BE2C (cell line): ENCODE measurements at regions not wholly inside any gene's neighbourhood (a gene's known extent, or its start where the extent isn't known, plus 50 kb on each side); places are given as distances from the start of the nearest gene placed in this dataset.
"Not testable (repeated sequence)": the region's sequence is repeated elsewhere in the genome, so short reads cannot be mapped to it uniquely, and the experiment has no call there.

Source experiments
- DNase-seq: peaks from one replicate; pipeline ENCODE4 v3.0.0-alpha.2; 2020
- H3K27me3 ChIP-seq: fragments of 250-450 bp; sonication (Bioruptor Pico); 2 replicates; pipeline ENCODE4 v1.5.1; 2020; ENCODE audit warnings: mild to moderate bottlenecking
- H3K36me3 ChIP-seq: fragments of 250-450 bp; sonication (Bioruptor Pico); 2 replicates; pipeline ENCODE4 v1.5.1; 2020; ENCODE audit warnings: mild to moderate bottlenecking
- H3K4me1 ChIP-seq: fragments of 250-450 bp; sonication (Bioruptor Pico); 2 replicates; pipeline ENCODE4 v1.5.1; 2020
- H3K4me3 ChIP-seq: 2 replicates; pipeline ENCODE4 v1.5.1; 2011; ENCODE audit warnings: low read depth, low read length
- H3K9me3 ChIP-seq: fragments of 250-450 bp; sonication (Bioruptor Pico); 2 replicates; pipeline ENCODE4 v1.5.1; 2020
- TF ChIP-seq, protein P1 (sequence below): IDR thresholded peaks from 2 replicates; pipeline ENCODE4 v1.5.1; 2012; ENCODE audit warnings: mild to moderate bottlenecking, low read depth, low read length

GRCh38 chr19:28685802-28686201, 527.1 kb downstream of the UQCRFS1 start:
- DNase-seq = no peak
- no peaks in the 10 kb centered on the region for H3K27me3 ChIP-seq
- TF ChIP-seq, protein P1, sequence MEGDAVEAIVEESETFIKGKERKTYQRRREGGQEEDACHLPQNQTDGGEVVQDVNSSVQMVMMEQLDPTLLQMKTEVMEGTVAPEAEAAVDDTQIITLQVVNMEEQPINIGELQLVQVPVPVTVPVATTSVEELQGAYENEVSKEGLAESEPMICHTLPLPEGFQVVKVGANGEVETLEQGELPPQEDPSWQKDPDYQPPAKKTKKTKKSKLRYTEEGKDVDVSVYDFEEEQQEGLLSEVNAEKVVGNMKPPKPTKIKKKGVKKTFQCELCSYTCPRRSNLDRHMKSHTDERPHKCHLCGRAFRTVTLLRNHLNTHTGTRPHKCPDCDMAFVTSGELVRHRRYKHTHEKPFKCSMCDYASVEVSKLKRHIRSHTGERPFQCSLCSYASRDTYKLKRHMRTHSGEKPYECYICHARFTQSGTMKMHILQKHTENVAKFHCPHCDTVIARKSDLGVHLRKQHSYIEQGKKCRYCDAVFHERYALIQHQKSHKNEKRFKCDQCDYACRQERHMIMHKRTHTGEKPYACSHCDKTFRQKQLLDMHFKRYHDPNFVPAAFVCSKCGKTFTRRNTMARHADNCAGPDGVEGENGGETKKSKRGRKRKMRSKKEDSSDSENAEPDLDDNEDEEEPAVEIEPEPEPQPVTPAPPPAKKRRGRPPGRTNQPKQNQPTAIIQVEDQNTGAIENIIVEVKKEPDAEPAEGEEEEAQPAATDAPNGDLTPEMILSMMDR = no peak
- H3K9me3 ChIP-seq = no peaks in the 10 kb centered on the region; the same call in 1 of the 2 replicates
- H3K4me3 ChIP-seq = no peak overlapping the region
- H3K4me1 ChIP-seq = no peaks in the 10 kb centered on the region
- H3K36me3 ChIP-seq = no peaks in the 10 kb centered on the region

DNA sequence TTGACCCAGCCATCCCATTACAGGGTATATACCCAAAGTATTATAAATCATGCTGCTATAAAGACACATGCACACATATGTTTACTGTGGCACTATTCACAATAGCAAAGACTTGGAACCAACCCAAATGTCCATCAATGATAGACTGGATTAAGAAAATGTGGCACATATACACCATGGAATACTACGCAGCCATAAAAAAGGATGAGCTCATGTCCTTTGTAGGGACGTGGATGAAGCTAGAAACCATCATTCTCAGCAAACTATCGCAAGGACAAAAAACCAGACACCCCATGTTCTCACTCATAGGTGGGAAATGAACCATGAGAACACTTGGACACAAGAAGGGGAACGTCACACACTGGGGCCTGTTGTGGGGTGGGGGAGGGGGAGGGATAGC, 527.9 kb downstream of the UQCRFS1 start:
- H3K27me3 ChIP-seq, H3K4me1 ChIP-seq, H3K4me3 ChIP-seq, H3K36me3 ChIP-seq, DNase-seq, H3K9me3 ChIP-seq: not testable (repeated sequence)

DNA sequence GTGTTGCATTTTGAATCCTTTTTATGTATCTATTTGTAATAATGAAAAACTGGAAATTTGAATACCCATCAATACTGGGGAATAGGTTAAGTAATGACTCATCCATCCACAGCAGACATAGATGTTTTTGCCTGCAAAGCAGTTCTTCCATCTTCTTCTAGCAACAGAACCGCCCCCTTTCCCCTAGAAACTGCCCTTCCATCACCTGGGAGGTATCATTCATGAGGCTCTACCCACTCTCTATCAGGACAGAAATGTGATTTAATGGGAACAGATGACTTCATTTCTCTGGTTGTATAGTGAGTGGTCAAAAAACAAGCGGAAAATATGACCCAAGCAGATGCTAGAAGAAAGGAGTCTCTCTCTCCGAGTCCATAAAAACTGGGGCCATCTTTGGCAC, 532.8 kb downstream of the UQCRFS1 start:
- Histone ChIP-seq H3K27me3 (no peaks in the 10 kb centered on the region), H3K9me3 (no peaks in the 10 kb centered on the region; the same call in 1 of the 2 replicates)

GRCh38 chr19:28670836-28671235, 542.1 kb downstream of the UQCRFS1 start:
- H3K4me3 ChIP-seq = no peak overlapping the region
- H3K27me3 ChIP-seq = no peaks in the 10 kb centered on the region
- DNase-seq = no peak
- TF ChIP-seq, protein P1 = no peak
- H3K9me3 ChIP-seq = no peaks in the 10 kb centered on the region; the same call in none of the 2 replicates
- no peaks in the 10 kb centered on the region for H3K4me1 ChIP-seq
- H3K36me3 ChIP-seq = no peaks in the 10 kb centered on the region

More for the DNA sequence above, 532.8 kb downstream of the UQCRFS1 start:
- Histone ChIP-seq H3K36me3 (no peaks in the 10 kb centered on the region), H3K4me1 (no peaks in the 10 kb centered on the region), H3K4me3 (no peak overlapping the region)
- DNase-seq = no peak
- TF ChIP-seq, protein P1 = no peak

DNA sequence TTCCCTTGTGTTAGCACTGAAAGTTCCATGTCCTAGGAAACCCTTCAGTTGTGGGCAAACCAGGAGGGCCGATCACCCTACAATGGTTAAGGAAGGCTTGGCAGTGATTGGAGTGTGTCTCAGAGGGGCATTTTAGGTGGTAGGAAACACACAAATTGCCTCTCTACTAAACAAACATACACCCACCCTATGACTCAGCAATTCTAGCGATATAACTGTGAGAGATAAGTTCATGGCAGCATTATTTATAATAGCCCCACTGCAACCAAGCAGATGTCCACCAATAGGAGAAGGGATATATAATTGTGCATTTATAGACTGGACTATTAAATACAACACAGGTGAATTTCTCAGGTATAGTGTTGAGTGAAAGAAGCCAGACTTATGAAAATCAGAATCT, 543.1 kb downstream of the UQCRFS1 start:
- H3K4me1 ChIP-seq = no peaks in the 10 kb centered on the region
- no peak overlapping the region for H3K4me3 ChIP-seq
- TF ChIP-seq, protein P1 = no peak
- no peak for DNase-seq
- no peaks in the 10 kb centered on the region for H3K36me3 ChIP-seq
- no peaks in the 10 kb centered on the region for H3K27me3 ChIP-seq
- no peaks in the 10 kb centered on the region; the same call in none of the 2 replicates for H3K9me3 ChIP-seq

DNA sequence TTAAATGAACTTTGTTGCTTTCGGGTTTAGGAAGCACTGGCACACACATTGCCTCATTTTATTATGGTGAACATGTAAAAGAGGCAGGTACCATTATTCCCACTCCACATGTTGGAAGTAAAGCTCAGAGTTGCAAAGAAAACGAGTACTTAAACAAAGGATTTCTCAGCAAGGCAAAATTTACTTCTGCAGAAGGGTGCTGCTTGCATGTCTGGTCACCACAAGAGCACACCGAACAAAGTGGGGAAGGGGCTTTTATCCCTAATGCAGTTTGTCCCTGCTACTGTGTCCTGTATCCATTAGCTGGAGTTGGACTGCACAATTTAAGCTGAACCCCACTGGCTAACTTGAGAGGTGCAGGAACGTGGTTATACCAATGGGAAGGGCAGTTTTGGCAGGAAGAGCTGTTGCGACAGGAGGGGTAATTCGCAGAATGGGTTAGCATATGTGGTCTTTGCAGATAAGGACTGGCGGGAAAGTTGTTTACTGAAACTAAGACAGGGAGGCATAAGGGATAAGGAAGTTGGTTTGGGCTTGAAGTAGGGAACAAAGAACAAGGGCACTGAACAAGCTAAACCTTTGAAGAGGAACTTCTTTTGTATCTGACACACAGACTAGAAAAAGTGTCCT, 545.5 kb downstream of the UQCRFS1 start:
- TF ChIP-seq, protein P1 = no peak
- DNase-seq = no peak
- H3K36me3 ChIP-seq = no peaks in the 10 kb centered on the region
- no peaks in the 10 kb centered on the region; the same call in none of the 2 replicates for H3K9me3 ChIP-seq
- H3K27me3 ChIP-seq = no peaks in the 10 kb centered on the region
- no peak overlapping the region for H3K4me3 ChIP-seq
- no peaks in the 10 kb centered on the region for H3K4me1 ChIP-seq
